GM23338 (cell line): ENCODE measurements at regions not wholly inside any gene's neighbourhood (a gene's known extent, or its start where the extent isn't known, plus 50 kb on each side); places are given as distances from the start of the nearest gene placed in this dataset.

Source experiments
- ATAC-seq: fragments of 200-7000 bp; cut with Tn5 transposase; 3 replicates; pipeline ENCODE4 v1.9.1; 2020
- DNase-seq: peaks from one replicate; pipeline ENCODE4 v3.0.0-alpha.2; 2015; ENCODE audit warnings: low spot score
- H2AFZ ChIP-seq: fragments of 200-600 bp; sonication (generic); 2 replicates; pipeline ENCODE4 v1.8.0; 2016; ENCODE audit warnings: antibody characterized with exemption, mild to moderate bottlenecking, moderate library complexity
- H3F3A ChIP-seq: fragments of 200-600 bp; sonication (generic); replicated peaks from 2 replicates; pipeline ENCODE4 v1.8.0; 2017; ENCODE audit warnings: antibody characterized with exemption, mixed run types, low read depth
- H3K27ac ChIP-seq: fragments of 200-600 bp; sonication (generic); 2 replicates; pipeline ENCODE4 v1.6.1; 2016; ENCODE audit warnings: low read depth
- H3K27me3 ChIP-seq: fragments of 200-600 bp; sonication (generic); 2 replicates; pipeline ENCODE4 v1.8.0; 2016; ENCODE audit warnings: mild to moderate bottlenecking, mixed run types, moderate library complexity; ENCODE audit not compliant: insufficient read depth
- H3K36me3 ChIP-seq: fragments of 200-600 bp; sonication (generic); 2 replicates; pipeline ENCODE4 v1.8.0; 2016; ENCODE audit warnings: mild to moderate bottlenecking; ENCODE audit not compliant: insufficient read depth
- H3K4me1 ChIP-seq: fragments of 200-600 bp; sonication (generic); 2 replicates; pipeline ENCODE4 v1.8.0; 2016; ENCODE audit warnings: mild to moderate bottlenecking, moderate library complexity; ENCODE audit not compliant: insufficient read depth
- H3K4me2 ChIP-seq: fragments of 200-600 bp; sonication (generic); 2 replicates; pipeline ENCODE4 v1.7.1; 2017; ENCODE audit warnings: mixed run types
- H3K4me3 ChIP-seq: fragments of 200-600 bp; sonication (generic); 2 replicates; pipeline ENCODE4 v1.6.1; 2016; ENCODE audit warnings: mixed run types
- H3K79me2 ChIP-seq: fragments of 200-600 bp; sonication (generic); replicated peaks from 2 replicates; pipeline ENCODE4 v1.8.0; 2017; ENCODE audit warnings: mild to moderate bottlenecking; ENCODE audit not compliant: insufficient read depth
- H3K9me2 ChIP-seq: fragments of 200-600 bp; sonication (generic); 2 replicates; pipeline ENCODE4 v1.8.0; 2017; ENCODE audit not compliant: insufficient read depth
- H4K20me1 ChIP-seq: fragments of 200-600 bp; sonication (generic); replicated peaks from 2 replicates; pipeline ENCODE4 v1.8.0; 2017; ENCODE audit warnings: mild to moderate bottlenecking; ENCODE audit not compliant: insufficient read depth
- H3K27ac Mint-ChIP-seq: 2 replicates; pipeline ENCODE4 v1.8.0; 2020; ENCODE audit warnings: inconsistent platforms, mild to moderate bottlenecking, moderate library complexity, mixed read lengths
- H3K27me3 Mint-ChIP-seq: 3 replicates; pipeline ENCODE4 v1.8.0; 2022; ENCODE audit warnings: low read depth, mild to moderate bottlenecking, moderate library complexity, mixed read lengths, inconsistent platforms; ENCODE audit not compliant: insufficient read depth, poor library complexity
- H3K36me3 Mint-ChIP-seq: 3 replicates; pipeline ENCODE4 v1.8.0; 2021; ENCODE audit warnings: low read depth, mild to moderate bottlenecking, inconsistent platforms, moderate library complexity, mixed read lengths
- H3K4me1 Mint-ChIP-seq: 3 replicates; pipeline ENCODE4 v1.8.0; 2020; ENCODE audit warnings: mild to moderate bottlenecking, inconsistent platforms, mixed read lengths
- H3K4me3 Mint-ChIP-seq: 3 replicates; pipeline ENCODE4 v1.8.0; 2021; ENCODE audit warnings: moderate library complexity, mild to moderate bottlenecking, inconsistent platforms, mixed read lengths
- H3K9me3 Mint-ChIP-seq: 3 replicates; pipeline ENCODE4 v1.8.0; 2020; ENCODE audit warnings: moderate library complexity, mild to moderate bottlenecking, inconsistent platforms, mixed read lengths
- CREB1 ChIP-seq: fragments of 250-450 bp; sonication (Bioruptor Pico); IDR thresholded peaks from 2 replicates; pipeline ENCODE4 v1.5.0; 2020; ENCODE audit warnings: low read depth, mild to moderate bottlenecking, moderate library complexity
- CTCF ChIP-seq, 2 experiments: fragments of 200-600 bp in 1 of 2; sonication (generic) in 1 of 2; conservative IDR thresholded peaks; 2 replicates each; pipeline versions ENCODE4 v1.5.1 to v1.6.1; 2016 to 2017; ENCODE audit warnings: antibody characterized with exemption in 2 of 2, low read depth in 2 of 2, mild to moderate bottlenecking in 2 of 2, moderate library complexity in 1 of 2
- ETS1 ChIP-seq: IDR thresholded peaks from 2 replicates; pipeline ENCODE4 v1.6.1; 2016; ENCODE audit warnings: antibody characterized with exemption
- EZH2 ChIP-seq: fragments of 200-600 bp; sonication (generic); IDR thresholded peaks from one replicate; pipeline ENCODE4 v1.8.0; 2017; ENCODE audit warnings: antibody characterized with exemption, mild to moderate bottlenecking, low read depth; ENCODE audit not compliant: unreplicated experiment
- EZH2phosphoT487 ChIP-seq: fragments of 200-600 bp; sonication (generic); IDR thresholded peaks from one replicate; pipeline ENCODE4 v1.8.1; 2018; ENCODE audit warnings: antibody characterized with exemption; ENCODE audit not compliant: unreplicated experiment
- JUNB ChIP-seq: IDR thresholded peaks from one replicate; pipeline ENCODE4 v1.6.1; 2016; ENCODE audit warnings: antibody characterized with exemption; ENCODE audit not compliant: unreplicated experiment
- NANOG ChIP-seq: IDR thresholded peaks from 2 replicates; pipeline ENCODE4 v1.6.1; 2016; ENCODE audit warnings: antibody characterized with exemption, borderline replicate concordance
- POLR2AphosphoS5 ChIP-seq: IDR thresholded peaks from 2 replicates; pipeline ENCODE4 v1.6.1; 2016; ENCODE audit warnings: antibody characterized with exemption, low read depth
- REST ChIP-seq: IDR thresholded peaks from one replicate; pipeline ENCODE4 v1.6.1; 2018; ENCODE audit warnings: antibody characterized with exemption; ENCODE audit not compliant: unreplicated experiment
- STAT1 ChIP-seq: IDR thresholded peaks from one replicate; pipeline ENCODE4 v1.6.1; 2016; ENCODE audit warnings: antibody characterized with exemption; ENCODE audit not compliant: unreplicated experiment
- ZNF114 ChIP-seq: fragments of 250-450 bp; sonication (Bioruptor Pico); IDR thresholded peaks from 2 replicates; pipeline ENCODE4 v1.5.0; 2020; ENCODE audit warnings: mild to moderate bottlenecking, moderate library complexity
- ZNF331 ChIP-seq: fragments of 250-450 bp; sonication (Bioruptor Pico); IDR thresholded peaks from 2 replicates; pipeline ENCODE4 v1.5.0; 2020; ENCODE audit warnings: low read depth, mild to moderate bottlenecking, moderate library complexity
- ZNF462 ChIP-seq: fragments of 250-450 bp; sonication (Bioruptor Pico); IDR thresholded peaks from 2 replicates; pipeline ENCODE4 v1.5.0; 2020; ENCODE audit warnings: mild to moderate bottlenecking, moderate library complexity

- H2AFZ ChIP-seq = no peak overlapping the region
Measured at GRCh38 chr9:129340427-129341170, 162.5 kb upstream of the IER5L start.

More at GRCh38 chr9:129340427-129341170, 162.5 kb upstream of the IER5L start:
- Histone ChIP-seq H3K27me3 (no peaks in the 10 kb centered on the region), H3K27ac (no peak overlapping the region), H3K36me3 (no peaks in the 10 kb centered on the region), H3K4me3 (no peak overlapping the region), H3K9me2 (no peaks in the 10 kb centered on the region), H3K4me1 (peaks cover 27% of the 10 kb centered on the region), H4K20me1 (no peaks in the 10 kb centered on the region), H3F3A (peaks cover 23% of the 10 kb centered on the region; the same call in 1 of the 2 replicates), H3K79me2 (no peaks in the 10 kb centered on the region), H3K4me2 (no peak overlapping the region)
- Mint-ChIP-seq H3K36me3 (peaks cover 8% of the 10 kb centered on the region; the same call in 2 of the 3 replicates), H3K4me1 (peaks cover 13% of the 10 kb centered on the region), H3K9me3 (no peaks in the 10 kb centered on the region), H3K27ac (no peak overlapping the region), H3K27me3 (peaks cover 7% of the 10 kb centered on the region), H3K4me3 (no peak overlapping the region)
- DNase-seq (peak; percentile 58), ATAC-seq (peak; percentile 13)
- TF ChIP-seq ETS1 (no peak), CTCF (conservative IDR thresholded peaks at IDR 0.05; ENCODE audit: low read depth in 2 of 2) (no peak), JUNB (no peak), REST (no peak), ZNF462 (CRISPR knock-in tag) (no peak), CREB1 (CRISPR knock-in tag) (no peak), ZNF331 (CRISPR knock-in tag) (no peak), POLR2AphosphoS5 (no peak), STAT1 (no peak), ZNF114 (no peak), EZH2 (no peak), EZH2phosphoT487 (no peak), NANOG (no peak)
